Panc1 (cell line): ENCODE measurements at regions not wholly inside any gene's neighbourhood (a gene's known extent, or its start where the extent isn't known, plus 50 kb on each side); places are given as distances from the start of the nearest gene placed in this dataset.

ENCODE experiments used
- ATAC-seq: fragments of 200-7000 bp; cut with Tn5 transposase; 2 replicates; pipeline ENCODE4 v1.9.1; 2020; ENCODE audit warnings: mild to moderate bottlenecking, moderate library complexity
- BruUV-seq: library from RNA; stranded (reverse); fragments of 400-500 nt; replicated peaks from 2 replicates; lab custom pipeline; 2021; lab: Mats Ljungman, UMichigan
- CTCF ChIA-PET: fragments of 300-600 bp; sonication (Branson Sonifier 250); formaldehyde crosslinking; loops from one replicate; lab custom pipeline; 2022; ENCODE audit warnings: antibody characterized with exemption; lab: Charles Lee
- POLR2A ChIA-PET: fragments of 300-600 bp; sonication (Branson Sonifier 250); formaldehyde crosslinking; loops from one replicate; lab custom pipeline; 2022; ENCODE audit warnings: antibody characterized with exemption; lab: Charles Lee
- DNase-seq: peaks from one replicate; pipeline ENCODE4 v3.0.0-alpha.2; 2010; ENCODE audit warnings: low read depth, low spot score
- H3K27ac ChIP-seq: 2 replicates; pipeline ENCODE4 v1.5.1; 2011; ENCODE audit warnings: mild to moderate bottlenecking, low read length, inconsistent platforms
- H3K27me3 ChIP-seq: fragments of 200-500 bp; sonication (Bioruptor generic); 2 replicates; pipeline ENCODE4 v1.6.0; 2014; ENCODE audit warnings: low read length, inconsistent platforms; ENCODE audit not compliant: control insufficient read depth, insufficient read depth
- H3K36me3 ChIP-seq: fragments of 200-500 bp; sonication (Bioruptor generic); 2 replicates; pipeline ENCODE4 v1.5.1; 2014; ENCODE audit warnings: inconsistent platforms, mild to moderate bottlenecking, low read length, moderate library complexity; ENCODE audit not compliant: control insufficient read depth, insufficient read depth
- H3K4me1 ChIP-seq: 2 replicates; pipeline ENCODE4 v1.5.1; 2011; ENCODE audit warnings: inconsistent platforms, mild to moderate bottlenecking, low read length, moderate library complexity; ENCODE audit not compliant: control insufficient read depth, insufficient read depth
- H3K4me3 ChIP-seq, 2 experiments: 2 replicates each; pipeline ENCODE4 v1.5.1; 2011 to 2012; ENCODE audit warnings: low read depth in 2 of 2, low read length in 2 of 2, mild to moderate bottlenecking in 2 of 2, inconsistent platforms in 1 of 2, moderate library complexity in 1 of 2
- H3K9me3 ChIP-seq: fragments of 200-500 bp; sonication (Bioruptor generic); 2 replicates; pipeline ENCODE4 v1.5.1; 2014; ENCODE audit warnings: low read depth, mild to moderate bottlenecking, inconsistent platforms, low read length, moderate library complexity; ENCODE audit not compliant: control insufficient read depth, insufficient read depth
- POLR2AphosphoS5 ChIP-seq: IDR thresholded peaks from 2 replicates; pipeline ENCODE4 v1.6.1; 2012; ENCODE audit warnings: mild to moderate bottlenecking, low read depth, low read length, moderate library complexity
- REST ChIP-seq, 2 experiments: IDR thresholded peaks; 2 replicates each; pipeline ENCODE4 v1.6.1; 2011 to 2012; ENCODE audit warnings: low read depth in 2 of 2, control low read depth in 1 of 2, low read length in 1 of 2, mild to moderate bottlenecking in 1 of 2, moderate library complexity in 1 of 2; ENCODE audit not compliant: insufficient read depth in 1 of 2
- SIN3A ChIP-seq: IDR thresholded peaks from 2 replicates; pipeline ENCODE4 v1.6.1; 2012; ENCODE audit warnings: low read depth, mild to moderate bottlenecking, low read length, moderate library complexity, borderline replicate concordance; ENCODE audit not compliant: insufficient read depth
- TCF7L2 ChIP-seq: IDR thresholded peaks from 2 replicates; pipeline ENCODE4 v1.6.1; 2011; ENCODE audit warnings: mild to moderate bottlenecking, low read depth, low read length, inconsistent platforms
- in situ Hi-C: cut with HindIII; loops from 2 replicates; pipeline ENCODE4 v1.10.0; 2016; ENCODE audit warnings: low sequenced_read_pairs, low pct_unique_long_range_greater_than_20kb
- intact Hi-C: fragments of 100-400 bp; cut with micrococcal nuclease; formaldehyde crosslinking; loops from one replicate; pipeline ENCODE4 v1.10.0; 2022; ENCODE audit not compliant: unreplicated experiment
- TF ChIP-seq, protein P1 (sequence below): fragments of 450-650 bp; IDR thresholded peaks from 2 replicates; pipeline ENCODE4 v1.5.1; 2017; ENCODE audit warnings: mild to moderate bottlenecking

GRCh38 chr9:82231411-82231810 lies 242.8 kb downstream of the SPATA31D1 start:
- no peaks in the 10 kb centered on the region for H3K36me3 ChIP-seq
- ATAC-seq (no peak), DNase-seq (no peak)
- no peaks in the 10 kb centered on the region for H3K27me3 ChIP-seq
- H3K9me3 ChIP-seq: no peaks in the 10 kb centered on the region
- BruUV-seq: no TSS peak
- intact Hi-C loops: no loop called here
- in situ Hi-C loops: no loop called here
- ChIA-PET POLR2A (no interaction called here), CTCF (no interaction called here)
- H3K27ac ChIP-seq: no peak overlapping the region
- no peaks in the 10 kb centered on the region for H3K4me1 ChIP-seq
- no peak overlapping the region for H3K4me3 ChIP-seq
- TF ChIP-seq, protein P1, sequence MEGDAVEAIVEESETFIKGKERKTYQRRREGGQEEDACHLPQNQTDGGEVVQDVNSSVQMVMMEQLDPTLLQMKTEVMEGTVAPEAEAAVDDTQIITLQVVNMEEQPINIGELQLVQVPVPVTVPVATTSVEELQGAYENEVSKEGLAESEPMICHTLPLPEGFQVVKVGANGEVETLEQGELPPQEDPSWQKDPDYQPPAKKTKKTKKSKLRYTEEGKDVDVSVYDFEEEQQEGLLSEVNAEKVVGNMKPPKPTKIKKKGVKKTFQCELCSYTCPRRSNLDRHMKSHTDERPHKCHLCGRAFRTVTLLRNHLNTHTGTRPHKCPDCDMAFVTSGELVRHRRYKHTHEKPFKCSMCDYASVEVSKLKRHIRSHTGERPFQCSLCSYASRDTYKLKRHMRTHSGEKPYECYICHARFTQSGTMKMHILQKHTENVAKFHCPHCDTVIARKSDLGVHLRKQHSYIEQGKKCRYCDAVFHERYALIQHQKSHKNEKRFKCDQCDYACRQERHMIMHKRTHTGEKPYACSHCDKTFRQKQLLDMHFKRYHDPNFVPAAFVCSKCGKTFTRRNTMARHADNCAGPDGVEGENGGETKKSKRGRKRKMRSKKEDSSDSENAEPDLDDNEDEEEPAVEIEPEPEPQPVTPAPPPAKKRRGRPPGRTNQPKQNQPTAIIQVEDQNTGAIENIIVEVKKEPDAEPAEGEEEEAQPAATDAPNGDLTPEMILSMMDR: no peak
- TF ChIP-seq TCF7L2 (no peak), POLR2AphosphoS5 (no peak), SIN3A (no peak), REST (IDR thresholded peaks at IDR 0.05; ENCODE audit: insufficient read depth in 1 of 2, low read depth in 2 of 2, low read length in 1 of 2) (no peak)

DNA sequence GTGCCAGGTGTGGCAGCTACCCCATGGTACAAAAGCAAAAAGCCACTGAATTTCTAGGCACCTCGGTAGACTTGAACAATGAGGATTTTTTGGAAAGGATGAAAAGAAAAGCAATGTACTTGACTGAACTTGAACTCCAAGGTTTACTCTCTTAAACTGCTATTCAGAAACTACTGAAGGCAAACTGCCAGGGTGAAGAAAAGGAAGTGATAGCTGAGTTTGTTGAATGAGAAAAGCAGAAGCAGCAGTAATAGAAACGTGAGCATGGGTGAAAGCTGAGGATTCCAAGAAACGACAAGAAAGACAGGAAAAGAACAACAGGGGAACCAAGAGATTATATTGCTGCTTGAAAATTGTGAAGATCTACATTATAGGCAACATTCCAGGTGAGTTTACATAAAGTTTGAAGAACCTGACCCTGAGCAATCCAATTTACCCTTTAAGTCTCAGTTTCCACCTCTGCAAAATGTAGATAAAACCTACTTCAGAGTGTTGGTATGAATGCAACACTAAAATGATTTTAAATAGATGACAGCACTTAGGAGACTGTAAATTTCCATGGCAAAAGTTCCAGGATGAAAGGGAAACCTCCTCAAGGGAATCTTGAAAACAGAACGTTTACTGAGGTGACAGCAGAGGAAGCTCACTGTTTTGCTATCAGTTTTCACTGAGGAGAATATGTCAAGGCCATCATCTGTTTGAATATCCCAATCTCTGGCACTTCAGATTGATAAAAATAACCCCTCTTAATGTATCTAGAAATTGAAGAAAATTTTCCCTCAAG lies 245.8 kb downstream of the SPATA31D1 start:
- BruUV-seq: no TSS peak
- POLR2A ChIA-PET: no interaction called here

More for the DNA sequence above, 245.8 kb downstream of the SPATA31D1 start:
- no peaks in the 10 kb centered on the region for H3K4me1 ChIP-seq
- H3K36me3 ChIP-seq: no peaks in the 10 kb centered on the region
- ATAC-seq: no peak
- no peak for DNase-seq
- in situ Hi-C loops (no loop called here), intact Hi-C loops (no loop called here)
- CTCF ChIA-PET: no interaction called here
- H3K9me3 ChIP-seq: no peaks in the 10 kb centered on the region
- H3K27me3 ChIP-seq: no peaks in the 10 kb centered on the region
- no peak overlapping the region for H3K27ac ChIP-seq
- TF ChIP-seq TCF7L2 (no peak), POLR2AphosphoS5 (no peak), SIN3A (no peak), REST (IDR thresholded peaks at IDR 0.05; ENCODE audit: insufficient read depth in 1 of 2, low read depth in 2 of 2, low read length in 1 of 2) (no peak)
- H3K4me3 ChIP-seq: no peak overlapping the region
